ENCODE measurements at regions not wholly inside any gene's neighbourhood (a gene's known extent, or its start where the extent isn't known, plus 50 kb on each side); places are given as distances from the start of the nearest gene placed in this dataset.

- TF ChIP-seq CTCF (conservative IDR thresholded peaks at IDR 0.05 in 1 of 2, IDR thresholded peaks at IDR 0.05 in 1 of 2; ENCODE audit: low read depth in 1 of 2, low read length in 2 of 2) (no peak), EZH2 (IDR thresholded peaks at IDR 0.05; ENCODE audit: low read length, missing control alignments) (no peak)
These were observed 183.5 kb downstream of the RDH14 start for GRCh38 chr2:18376936-18377335.

Measured in fibroblast of lung (primary cell).